Medulla oblongata (tissue), 1 donor: ENCODE measurements at regions not wholly inside any gene's neighbourhood (a gene's known extent, or its start where the extent isn't known, plus 50 kb on each side); places are given as distances from the start of the nearest gene placed in this dataset.
A peak's percentile ranks its signal among the peaks of the same experiment; 100 is the strongest.

Experiments
- DNase-seq: peaks from one replicate; pipeline ENCODE4 v3.0.0-alpha.2; 2015; ENCODE audit errors: extremely low spot score

DNA sequence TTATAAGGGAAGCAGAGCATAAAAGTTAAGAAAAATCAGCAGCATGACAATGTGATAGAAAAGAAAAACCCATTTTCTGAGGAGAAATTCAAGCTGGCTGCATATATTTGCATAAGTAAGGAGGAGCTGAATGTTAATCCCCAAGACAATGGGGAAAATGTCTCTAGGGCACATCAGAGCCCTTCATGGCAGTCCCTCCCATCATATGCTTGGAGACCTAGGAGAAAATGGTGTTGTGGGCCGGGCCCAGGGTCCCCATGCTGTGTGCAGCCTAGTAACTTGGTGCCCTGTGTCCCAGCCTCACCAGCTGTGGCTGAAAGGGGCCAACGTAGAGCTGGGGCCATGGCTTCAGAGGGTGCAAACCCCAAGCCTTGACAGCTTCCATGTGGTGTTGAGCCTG, 100.6 kb upstream of the PLPPR4 start:
- DNase-seq = no peak

GRCh38 chr1:99170516-99170915, 93.8 kb upstream of the PLPPR4 start:
- DNase-seq = no peak

DNA sequence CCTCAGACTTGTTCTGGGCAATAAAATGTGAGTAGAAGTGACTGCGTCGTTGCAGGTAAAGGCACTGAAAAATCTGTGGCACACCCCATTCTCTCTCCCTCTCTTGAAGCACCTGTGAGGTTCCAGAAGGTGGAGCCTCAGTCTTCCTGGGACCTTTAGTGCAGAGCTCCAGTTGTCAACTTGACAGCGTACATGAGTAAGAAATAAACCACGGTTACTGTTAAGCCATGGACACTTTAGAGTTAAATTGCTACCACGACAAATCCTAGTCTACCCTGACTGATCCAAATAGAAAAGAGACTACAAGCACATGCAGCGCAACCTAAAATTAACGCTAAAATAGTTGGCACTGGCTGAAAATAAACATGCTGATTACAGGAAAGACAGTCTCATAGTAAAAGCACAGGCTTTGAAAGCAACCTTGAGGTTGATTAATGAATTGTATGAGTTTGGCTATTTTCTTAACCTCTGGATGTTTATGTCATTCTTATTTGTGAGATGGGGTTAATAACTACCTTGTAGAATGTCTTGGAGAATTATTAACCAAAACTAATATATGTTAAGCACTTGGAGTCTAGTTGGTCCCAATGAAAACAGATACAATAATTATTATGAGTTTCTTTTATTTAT, 93.0 kb upstream of the PLPPR4 start:
- DNase-seq = no peak

- DNase-seq = no peak
Observed at GRCh38 chr1:99173282-99173681, 91.0 kb upstream of the PLPPR4 start.

- no peak for DNase-seq
Observed at GRCh38 chr1:99173900-99174299, 90.4 kb upstream of the PLPPR4 start.

- DNase-seq = no peak
Observed at GRCh38 chr1:99176753-99177152, 87.5 kb upstream of the PLPPR4 start.

DNA sequence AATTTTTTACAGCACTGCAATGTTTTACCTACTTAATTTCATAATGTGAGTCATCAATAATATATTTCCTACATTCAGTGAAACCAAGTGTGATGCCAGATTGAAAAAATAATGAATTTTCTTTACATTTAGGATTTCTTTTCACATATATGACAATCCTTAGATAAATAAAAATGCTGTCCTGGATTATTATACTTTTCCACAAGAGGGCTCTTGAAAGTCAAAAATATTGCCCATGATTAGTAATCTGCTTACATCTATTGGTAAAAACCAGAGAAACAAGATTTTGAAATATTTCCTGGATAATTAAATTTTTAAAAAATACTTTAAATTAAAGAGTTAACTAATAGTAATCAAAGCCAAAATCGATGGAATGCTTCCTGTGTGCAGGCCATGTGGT, 86.8 kb upstream of the PLPPR4 start:
- DNase-seq = no peak

GRCh38 chr1:99180343-99180808, 83.9 kb upstream of the PLPPR4 start:
- DNase-seq = peak; percentile 95

GRCh38 chr1:99180915-99181314, 83.4 kb upstream of the PLPPR4 start:
- peak; percentile 15 for DNase-seq

GRCh38 chr1:99181892-99182291, 82.4 kb upstream of the PLPPR4 start:
- no peak for DNase-seq

DNA sequence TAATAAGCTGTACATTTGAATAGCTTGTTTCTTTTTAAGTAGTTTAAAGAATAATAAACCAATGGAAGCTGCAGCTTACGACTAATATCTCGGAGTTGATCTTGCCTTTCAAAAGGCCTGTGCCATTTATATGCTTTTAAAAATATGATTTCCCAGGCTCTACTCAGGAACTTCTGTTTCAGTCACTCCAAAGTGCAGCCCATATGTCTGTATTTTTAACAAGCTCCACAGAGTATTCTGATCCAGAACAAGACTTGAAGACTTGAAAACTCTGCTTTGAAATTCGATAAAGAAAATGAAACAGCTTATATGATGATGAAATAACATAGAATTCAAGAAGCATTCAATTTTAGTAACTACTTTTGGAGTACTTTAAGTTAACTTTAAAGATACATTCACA, 79.1 kb upstream of the PLPPR4 start:
- DNase-seq = no peak

DNA sequence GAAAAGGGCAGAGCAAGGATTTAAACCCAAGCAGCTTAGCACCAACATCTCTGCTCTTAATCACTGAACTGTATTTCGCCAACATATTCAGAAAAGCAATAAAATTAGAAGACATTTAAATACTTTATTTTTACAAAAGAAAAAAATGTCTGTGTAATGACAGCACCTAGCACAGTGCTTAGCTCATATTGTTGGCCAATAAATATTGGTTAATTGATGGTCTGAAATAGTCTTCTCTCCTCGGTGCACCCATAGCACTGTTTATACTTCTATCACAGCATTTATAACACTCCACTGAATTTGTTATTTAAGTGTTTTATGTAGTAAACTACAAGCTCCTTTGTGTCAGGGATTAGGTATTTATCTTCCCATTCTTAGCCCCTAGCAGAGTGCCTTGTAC, 70.9 kb upstream of the PLPPR4 start:
- DNase-seq = no peak

GRCh38 chr1:99198393-99198792, 65.9 kb upstream of the PLPPR4 start:
- DNase-seq = no peak

GRCh38 chr1:99207216-99207615, 57.1 kb upstream of the PLPPR4 start:
- DNase-seq = no peak
